Activated CD4-positive, alpha-beta T cell treated with anti-CD3 and anti-CD28 coated beads, Interleukin-2, amount 10 ng/mL, durations not matched to agents 24 days and 14 days (primary cell): ENCODE measurements at regions not wholly inside any gene's neighbourhood (a gene's known extent, or its start where the extent isn't known, plus 50 kb on each side); places are given as distances from the start of the nearest gene placed in this dataset.

Source experiments
- DNase-seq: peaks from one replicate; pipeline ENCODE4 v3.0.0; 2022
- H3K27ac Mint-ChIP-seq: one replicate; pipeline ENCODE4 v1.8.0; 2022; ENCODE audit warnings: mild to moderate bottlenecking, mixed read lengths
- H3K27me3 Mint-ChIP-seq: one replicate; pipeline ENCODE4 v1.8.0; 2022; ENCODE audit warnings: mixed read lengths
- H3K36me3 Mint-ChIP-seq: one replicate; pipeline ENCODE4 v1.8.0; 2022; ENCODE audit warnings: low read depth, mild to moderate bottlenecking, mixed read lengths
- H3K4me1 Mint-ChIP-seq: one replicate; pipeline ENCODE4 v1.8.0; 2021; ENCODE audit warnings: mixed read lengths
- H3K4me3 Mint-ChIP-seq: one replicate; pipeline ENCODE4 v1.8.0; 2022; ENCODE audit warnings: mild to moderate bottlenecking, moderate library complexity, mixed read lengths
- H3K9me3 Mint-ChIP-seq: one replicate; pipeline ENCODE4 v1.8.0; 2021; ENCODE audit warnings: mixed read lengths
- intact Hi-C: fragments of 100-400 bp; cut with micrococcal nuclease; formaldehyde crosslinking; loops from one replicate; pipeline ENCODE4 v1.15.1; 2023

DNA sequence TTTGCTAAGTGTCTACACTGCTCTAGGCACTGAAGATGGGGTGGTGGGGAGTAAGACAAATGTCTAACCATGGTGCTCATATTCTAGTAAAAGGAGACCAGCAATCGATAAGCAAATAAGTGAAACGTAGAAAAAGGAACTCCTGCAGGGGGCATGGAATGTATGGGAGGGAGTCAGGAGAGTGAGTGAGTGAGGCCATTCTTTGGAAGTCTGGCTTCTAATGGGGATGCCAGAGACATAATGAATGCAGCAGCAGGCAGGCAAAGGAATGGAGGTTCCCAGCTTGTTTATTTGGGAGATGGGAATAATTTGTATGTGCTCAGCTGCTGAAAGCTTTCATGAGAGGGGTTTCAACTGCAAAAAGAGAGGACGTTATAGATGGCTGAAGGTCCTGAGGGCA, 216.4 kb upstream of the DYNLRB2 start:
- H3K4me3 Mint-ChIP-seq, result no peak overlapping the region
- H3K36me3 Mint-ChIP-seq, result no peaks in the 10 kb centered on the region
- no peaks in the 10 kb centered on the region for H3K9me3 Mint-ChIP-seq
- H3K4me1 Mint-ChIP-seq, result no peaks in the 10 kb centered on the region
- no peak overlapping the region for H3K27ac Mint-ChIP-seq
- no peak for DNase-seq
- peaks cover 2% of the 10 kb centered on the region for H3K27me3 Mint-ChIP-seq
- intact Hi-C loops, result no loop called here

- no peak overlapping the region for H3K27ac Mint-ChIP-seq
- H3K27me3 Mint-ChIP-seq, result peaks cover 2% of the 10 kb centered on the region
- intact Hi-C loops, result no loop called here
- no peaks in the 10 kb centered on the region for H3K36me3 Mint-ChIP-seq
- DNase-seq, result no peak
- H3K4me1 Mint-ChIP-seq, result no peaks in the 10 kb centered on the region
- no peaks in the 10 kb centered on the region for H3K9me3 Mint-ChIP-seq
- no peak overlapping the region for H3K4me3 Mint-ChIP-seq
Measured at GRCh38 chr16:80323808-80324195, 217.0 kb upstream of the DYNLRB2 start.

GRCh38 chr16:80323187-80323807, 217.5 kb upstream of the DYNLRB2 start:
- Mint-ChIP-seq H3K36me3 (no peaks in the 10 kb centered on the region), H3K4me1 (no peaks in the 10 kb centered on the region), H3K27ac (no peak overlapping the region), H3K4me3 (no peak overlapping the region), H3K9me3 (no peaks in the 10 kb centered on the region), H3K27me3 (peaks cover 2% of the 10 kb centered on the region)
- DNase-seq, result no peak
- intact Hi-C loops, result no loop called here

DNA sequence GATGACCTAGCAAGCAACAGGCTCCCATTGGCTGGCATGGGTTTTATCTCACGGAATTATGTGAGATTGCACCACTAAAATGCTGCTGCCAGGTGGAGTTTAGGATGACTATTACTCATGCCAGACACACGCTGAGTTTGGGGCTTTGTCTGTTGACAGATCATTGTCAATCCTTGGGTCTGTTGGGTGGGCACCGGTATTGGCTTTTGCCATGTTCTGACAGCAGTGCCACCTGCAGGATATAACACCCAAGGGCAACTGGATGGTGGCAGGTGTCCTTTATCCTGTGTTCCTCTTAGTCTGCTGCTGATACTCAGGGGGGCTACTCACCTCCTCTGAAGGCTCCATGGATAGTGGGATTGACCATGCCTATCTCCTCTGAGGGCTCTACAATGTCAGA, 221.6 kb upstream of the DYNLRB2 start:
- H3K27ac Mint-ChIP-seq, result no peak overlapping the region
- no peaks in the 10 kb centered on the region for H3K36me3 Mint-ChIP-seq
- no peak for DNase-seq
- peaks cover 5% of the 10 kb centered on the region for H3K27me3 Mint-ChIP-seq
- intact Hi-C loops, result no loop called here
- H3K9me3 Mint-ChIP-seq, result no peaks in the 10 kb centered on the region
- H3K4me1 Mint-ChIP-seq, result no peaks in the 10 kb centered on the region
- H3K4me3 Mint-ChIP-seq, result no peak overlapping the region

DNA sequence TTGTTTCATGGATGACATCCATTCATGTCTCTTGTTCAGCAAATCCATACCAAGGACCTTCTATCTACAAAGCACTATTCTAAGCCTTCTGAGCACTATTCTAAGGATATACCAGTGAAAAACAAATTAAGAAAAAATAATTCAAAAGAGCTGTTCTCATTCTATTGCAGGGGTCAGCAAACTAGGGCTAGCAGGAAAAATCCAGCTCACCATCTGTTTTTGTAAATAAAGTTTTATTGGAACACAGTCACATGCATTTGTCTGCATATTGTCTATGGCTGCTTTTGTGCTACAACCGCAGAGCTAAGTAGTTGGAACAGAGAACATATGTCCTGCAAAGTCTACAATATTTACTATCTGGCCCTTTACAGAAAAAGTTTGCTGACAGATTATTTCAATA, 222.7 kb upstream of the DYNLRB2 start:
- H3K9me3 Mint-ChIP-seq, result no peaks in the 10 kb centered on the region
- intact Hi-C loops, result no loop called here

GRCh38 chr16:80317599-80318037, 223.2 kb upstream of the DYNLRB2 start:
- no peak for DNase-seq
- Mint-ChIP-seq H3K4me1 (no peaks in the 10 kb centered on the region), H3K27ac (no peak overlapping the region), H3K4me3 (no peak overlapping the region), H3K36me3 (no peaks in the 10 kb centered on the region), H3K27me3 (peaks cover 5% of the 10 kb centered on the region), H3K9me3 (no peaks in the 10 kb centered on the region)
- intact Hi-C loops, result no loop called here

More for the DNA sequence above, 222.7 kb upstream of the DYNLRB2 start:
- Mint-ChIP-seq H3K4me3 (no peak overlapping the region), H3K27me3 (peaks cover 5% of the 10 kb centered on the region), H3K27ac (no peak overlapping the region), H3K4me1 (no peaks in the 10 kb centered on the region), H3K36me3 (no peaks in the 10 kb centered on the region)
- DNase-seq, result no peak

GRCh38 chr16:80317116-80317515, 223.7 kb upstream of the DYNLRB2 start:
- Mint-ChIP-seq H3K4me3 (no peak overlapping the region), H3K27me3 (peaks cover 5% of the 10 kb centered on the region), H3K27ac (no peak overlapping the region), H3K36me3 (no peaks in the 10 kb centered on the region), H3K4me1 (no peaks in the 10 kb centered on the region), H3K9me3 (no peaks in the 10 kb centered on the region)
- no peak for DNase-seq
- intact Hi-C loops, result no loop called here

DNA sequence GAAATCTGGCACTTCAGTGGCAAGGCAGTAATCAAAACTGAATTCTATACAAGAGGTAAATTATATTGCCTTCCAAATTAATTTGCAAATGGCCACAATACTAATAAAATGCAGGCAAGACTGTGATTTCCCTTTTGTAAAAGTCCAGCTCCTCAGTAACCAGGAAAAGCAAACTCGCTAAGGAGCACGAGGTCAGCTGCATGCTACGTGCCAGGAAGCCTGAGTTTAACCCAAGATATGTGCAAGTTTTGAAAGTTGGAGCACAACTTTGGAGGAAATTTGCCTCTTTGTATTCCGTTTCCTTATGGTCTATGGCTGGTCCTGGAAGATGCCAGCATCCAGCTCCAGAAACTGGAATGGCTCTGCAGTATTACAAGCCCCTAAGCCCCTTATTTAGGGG, 226.8 kb upstream of the DYNLRB2 start:
- H3K9me3 Mint-ChIP-seq, result no peaks in the 10 kb centered on the region
- no peak overlapping the region for H3K4me3 Mint-ChIP-seq
- intact Hi-C loops, result no loop called here
- H3K36me3 Mint-ChIP-seq, result no peaks in the 10 kb centered on the region
- H3K27ac Mint-ChIP-seq, result no peak overlapping the region
- no peak for DNase-seq
- no peaks in the 10 kb centered on the region for H3K4me1 Mint-ChIP-seq
- H3K27me3 Mint-ChIP-seq, result peaks cover 3% of the 10 kb centered on the region

GRCh38 chr16:80309178-80309577, 231.6 kb upstream of the DYNLRB2 start:
- H3K4me3 Mint-ChIP-seq, result no peak overlapping the region
- no peak overlapping the region for H3K27ac Mint-ChIP-seq

DNA sequence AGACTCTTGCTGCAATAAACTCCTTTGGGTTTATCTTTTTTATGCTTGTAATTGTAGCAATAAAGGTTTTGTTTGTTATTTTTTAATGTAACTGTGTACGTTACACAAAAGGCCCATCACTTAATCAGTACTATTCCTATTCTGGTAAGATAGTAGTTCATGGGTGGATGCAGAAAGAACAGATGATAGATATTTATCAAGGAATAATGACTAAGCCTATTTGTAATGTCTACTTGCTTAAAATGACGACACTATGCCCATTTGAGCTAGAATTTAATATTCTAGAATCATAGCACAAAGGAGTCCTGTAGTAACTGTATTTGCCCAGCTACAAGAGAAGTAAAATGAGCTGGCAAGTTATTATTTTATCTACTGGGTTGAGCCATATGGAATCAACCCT, 235.4 kb upstream of the DYNLRB2 start:
- no peak overlapping the region for H3K4me3 Mint-ChIP-seq
- peaks cover 6% of the 10 kb centered on the region for H3K27me3 Mint-ChIP-seq
- no peaks in the 10 kb centered on the region for H3K36me3 Mint-ChIP-seq
- H3K9me3 Mint-ChIP-seq, result no peaks in the 10 kb centered on the region
- intact Hi-C loops, result no loop called here
- DNase-seq, result no peak
- no peak overlapping the region for H3K27ac Mint-ChIP-seq
- H3K4me1 Mint-ChIP-seq, result no peaks in the 10 kb centered on the region

More at GRCh38 chr16:80309178-80309577, 231.6 kb upstream of the DYNLRB2 start:
- intact Hi-C loops, result no loop called here
- H3K27me3 Mint-ChIP-seq, result peaks cover 2% of the 10 kb centered on the region
- H3K9me3 Mint-ChIP-seq, result no peaks in the 10 kb centered on the region
- DNase-seq, result no peak
- no peaks in the 10 kb centered on the region for H3K4me1 Mint-ChIP-seq
- H3K36me3 Mint-ChIP-seq, result no peaks in the 10 kb centered on the region

DNA sequence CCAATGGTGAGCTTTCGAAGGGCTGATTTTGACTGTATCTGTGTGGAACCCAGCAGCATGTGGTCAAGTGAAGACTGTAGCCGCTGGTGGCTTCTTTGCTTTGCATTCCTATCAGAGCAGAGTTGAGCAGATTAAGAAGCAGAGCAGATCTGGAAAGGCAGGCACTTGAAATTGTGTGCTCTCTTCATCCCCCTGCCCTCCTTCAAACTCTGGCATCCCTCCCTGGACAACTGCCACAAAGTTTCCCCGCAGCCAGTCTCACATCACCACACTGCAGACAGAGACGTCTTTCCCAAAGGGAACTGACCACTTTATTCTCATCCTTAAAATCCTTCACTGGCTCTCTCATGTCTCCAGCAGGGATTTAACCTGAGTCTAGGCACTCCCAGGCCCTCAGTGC, 237.1 kb upstream of the DYNLRB2 start:
- DNase-seq, result no peak
- Mint-ChIP-seq H3K4me1 (no peaks in the 10 kb centered on the region), H3K27me3 (peaks cover 6% of the 10 kb centered on the region), H3K9me3 (no peaks in the 10 kb centered on the region), H3K27ac (no peak overlapping the region), H3K4me3 (no peak overlapping the region), H3K36me3 (no peaks in the 10 kb centered on the region)
- intact Hi-C loops, result no loop called here

GRCh38 chr16:80300876-80301275, 239.9 kb upstream of the DYNLRB2 start:
- Mint-ChIP-seq H3K9me3 (no peaks in the 10 kb centered on the region), H3K27me3 (peaks cover 3% of the 10 kb centered on the region), H3K4me1 (no peaks in the 10 kb centered on the region), H3K36me3 (no peaks in the 10 kb centered on the region), H3K4me3 (no peak overlapping the region), H3K27ac (no peak overlapping the region)
- no peak for DNase-seq
- intact Hi-C loops, result no loop called here

DNA sequence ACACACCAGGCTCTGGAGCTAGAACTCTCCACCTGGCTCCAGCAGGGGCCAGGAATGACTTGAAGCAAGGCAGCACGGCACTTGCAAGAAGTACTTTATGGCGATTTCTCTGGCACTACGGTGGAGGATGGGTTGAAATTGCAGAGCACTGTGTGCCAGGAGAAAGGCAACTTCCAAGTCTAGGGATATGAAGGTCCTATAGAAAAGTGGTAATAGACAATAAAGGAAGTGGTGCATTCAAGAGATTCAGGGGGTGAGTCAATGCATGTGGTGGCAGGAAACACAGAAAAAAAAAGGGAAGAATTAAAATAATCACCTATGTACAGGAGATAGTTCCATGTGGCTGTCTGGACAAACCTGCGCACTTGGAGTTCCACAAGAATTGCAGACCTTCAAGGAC, 240.3 kb upstream of the DYNLRB2 start:
- no peaks in the 10 kb centered on the region for H3K4me1 Mint-ChIP-seq
- no peaks in the 10 kb centered on the region for H3K36me3 Mint-ChIP-seq
- H3K27me3 Mint-ChIP-seq, result peaks cover 3% of the 10 kb centered on the region
- DNase-seq, result no peak
- H3K27ac Mint-ChIP-seq, result no peak overlapping the region
- H3K4me3 Mint-ChIP-seq, result no peak overlapping the region
- intact Hi-C loops, result no loop called here
- H3K9me3 Mint-ChIP-seq, result no peaks in the 10 kb centered on the region

- no peaks in the 10 kb centered on the region for H3K4me1 Mint-ChIP-seq
- H3K4me3 Mint-ChIP-seq, result no peak overlapping the region
- intact Hi-C loops, result no loop called here
- H3K27ac Mint-ChIP-seq, result no peak overlapping the region
- H3K27me3 Mint-ChIP-seq, result peaks cover 3% of the 10 kb centered on the region
- DNase-seq, result no peak
- no peaks in the 10 kb centered on the region for H3K36me3 Mint-ChIP-seq
- no peaks in the 10 kb centered on the region for H3K9me3 Mint-ChIP-seq
Measured at GRCh38 chr16:80299416-80299815, 241.4 kb upstream of the DYNLRB2 start.

- H3K4me3 Mint-ChIP-seq, result no peak overlapping the region
- H3K36me3 Mint-ChIP-seq, result no peaks in the 10 kb centered on the region
- H3K27ac Mint-ChIP-seq, result no peak overlapping the region
- DNase-seq, result no peak
- H3K27me3 Mint-ChIP-seq, result peaks cover 3% of the 10 kb centered on the region
- H3K4me1 Mint-ChIP-seq, result no peaks in the 10 kb centered on the region
- intact Hi-C loops, result no loop called here
- no peaks in the 10 kb centered on the region for H3K9me3 Mint-ChIP-seq
Measured at GRCh38 chr16:80298676-80299075, 242.1 kb upstream of the DYNLRB2 start.
